Thyroid gland (tissue), 4 donors: ENCODE measurements at regions not wholly inside any gene's neighbourhood (a gene's known extent, or its start where the extent isn't known, plus 50 kb on each side); places are given as distances from the start of the nearest gene placed in this dataset.

Source experiments
- CTCF ChIP-seq, 6 experiments: fragments of 200-600 bp in 3 of 6; fragments of 450-650 bp in 3 of 6; sonication (generic) in 3 of 6; IDR thresholded peaks; one replicate each; pipeline ENCODE4 v1.5.1; 2016 to 2019; ENCODE audit warnings: antibody characterized with exemption in 6 of 6, mild to moderate bottlenecking in 2 of 6, inconsistent platforms in 1 of 6, moderate library complexity in 1 of 6
- POLR2A ChIP-seq, 2 donors: fragments of 450-650 bp; IDR thresholded peaks; one replicate each; pipeline ENCODE4 v1.6.1; 2017; ENCODE audit warnings: antibody characterized with exemption in 2 of 2, mild to moderate bottlenecking in 2 of 2, moderate library complexity in 1 of 2

- TF ChIP-seq CTCF (IDR thresholded peaks at IDR 0.05), result no peak
- no peak for TF ChIP-seq POLR2A (IDR thresholded peaks at IDR 0.05)
These were observed 167.3 kb downstream of the DACT1 start for GRCh38 chr14:58805057-58805456.
